Panc1 (cell line): ENCODE measurements at regions not wholly inside any gene's neighbourhood (a gene's known extent, or its start where the extent isn't known, plus 50 kb on each side); places are given as distances from the start of the nearest gene placed in this dataset.
"Not testable (repeated sequence)": the region's sequence is repeated elsewhere in the genome, so short reads cannot be mapped to it uniquely, and the experiment has no call there.

Source experiments
- ATAC-seq: fragments of 200-7000 bp; cut with Tn5 transposase; 2 replicates; pipeline ENCODE4 v1.9.1; 2020; ENCODE audit warnings: mild to moderate bottlenecking, moderate library complexity
- BruUV-seq: library from RNA; stranded (reverse); fragments of 400-500 nt; replicated peaks from 2 replicates; lab custom pipeline; 2021; lab: Mats Ljungman, UMichigan
- CTCF ChIA-PET: fragments of 300-600 bp; sonication (Branson Sonifier 250); formaldehyde crosslinking; loops from one replicate; lab custom pipeline; 2022; ENCODE audit warnings: antibody characterized with exemption; lab: Charles Lee
- POLR2A ChIA-PET: fragments of 300-600 bp; sonication (Branson Sonifier 250); formaldehyde crosslinking; loops from one replicate; lab custom pipeline; 2022; ENCODE audit warnings: antibody characterized with exemption; lab: Charles Lee
- DNase-seq: peaks from one replicate; pipeline ENCODE4 v3.0.0-alpha.2; 2010; ENCODE audit warnings: low read depth, low spot score
- H3K27ac ChIP-seq: 2 replicates; pipeline ENCODE4 v1.5.1; 2011; ENCODE audit warnings: mild to moderate bottlenecking, low read length, inconsistent platforms
- H3K27me3 ChIP-seq: fragments of 200-500 bp; sonication (Bioruptor generic); 2 replicates; pipeline ENCODE4 v1.6.0; 2014; ENCODE audit warnings: low read length, inconsistent platforms; ENCODE audit not compliant: control insufficient read depth, insufficient read depth
- H3K36me3 ChIP-seq: fragments of 200-500 bp; sonication (Bioruptor generic); 2 replicates; pipeline ENCODE4 v1.5.1; 2014; ENCODE audit warnings: inconsistent platforms, mild to moderate bottlenecking, low read length, moderate library complexity; ENCODE audit not compliant: control insufficient read depth, insufficient read depth
- H3K4me1 ChIP-seq: 2 replicates; pipeline ENCODE4 v1.5.1; 2011; ENCODE audit warnings: inconsistent platforms, mild to moderate bottlenecking, low read length, moderate library complexity; ENCODE audit not compliant: control insufficient read depth, insufficient read depth
- H3K4me3 ChIP-seq, 2 experiments: 2 replicates each; pipeline ENCODE4 v1.5.1; 2011 to 2012; ENCODE audit warnings: low read depth in 2 of 2, low read length in 2 of 2, mild to moderate bottlenecking in 2 of 2, inconsistent platforms in 1 of 2, moderate library complexity in 1 of 2
- H3K9me3 ChIP-seq: fragments of 200-500 bp; sonication (Bioruptor generic); 2 replicates; pipeline ENCODE4 v1.5.1; 2014; ENCODE audit warnings: low read depth, mild to moderate bottlenecking, inconsistent platforms, low read length, moderate library complexity; ENCODE audit not compliant: control insufficient read depth, insufficient read depth
- CTCF ChIP-seq: fragments of 450-650 bp; IDR thresholded peaks from 2 replicates; pipeline ENCODE4 v1.5.1; 2017; ENCODE audit warnings: mild to moderate bottlenecking
- POLR2AphosphoS5 ChIP-seq: IDR thresholded peaks from 2 replicates; pipeline ENCODE4 v1.6.1; 2012; ENCODE audit warnings: mild to moderate bottlenecking, low read depth, low read length, moderate library complexity
- REST ChIP-seq, 2 experiments: IDR thresholded peaks; 2 replicates each; pipeline ENCODE4 v1.6.1; 2011 to 2012; ENCODE audit warnings: low read depth in 2 of 2, control low read depth in 1 of 2, low read length in 1 of 2, mild to moderate bottlenecking in 1 of 2, moderate library complexity in 1 of 2; ENCODE audit not compliant: insufficient read depth in 1 of 2
- SIN3A ChIP-seq: IDR thresholded peaks from 2 replicates; pipeline ENCODE4 v1.6.1; 2012; ENCODE audit warnings: low read depth, mild to moderate bottlenecking, low read length, moderate library complexity, borderline replicate concordance; ENCODE audit not compliant: insufficient read depth
- TCF7L2 ChIP-seq: IDR thresholded peaks from 2 replicates; pipeline ENCODE4 v1.6.1; 2011; ENCODE audit warnings: mild to moderate bottlenecking, low read depth, low read length, inconsistent platforms
- in situ Hi-C: cut with HindIII; loops from 2 replicates; pipeline ENCODE4 v1.10.0; 2016; ENCODE audit warnings: low sequenced_read_pairs, low pct_unique_long_range_greater_than_20kb
- intact Hi-C: fragments of 100-400 bp; cut with micrococcal nuclease; formaldehyde crosslinking; loops from one replicate; pipeline ENCODE4 v1.10.0; 2022; ENCODE audit not compliant: unreplicated experiment

DNA sequence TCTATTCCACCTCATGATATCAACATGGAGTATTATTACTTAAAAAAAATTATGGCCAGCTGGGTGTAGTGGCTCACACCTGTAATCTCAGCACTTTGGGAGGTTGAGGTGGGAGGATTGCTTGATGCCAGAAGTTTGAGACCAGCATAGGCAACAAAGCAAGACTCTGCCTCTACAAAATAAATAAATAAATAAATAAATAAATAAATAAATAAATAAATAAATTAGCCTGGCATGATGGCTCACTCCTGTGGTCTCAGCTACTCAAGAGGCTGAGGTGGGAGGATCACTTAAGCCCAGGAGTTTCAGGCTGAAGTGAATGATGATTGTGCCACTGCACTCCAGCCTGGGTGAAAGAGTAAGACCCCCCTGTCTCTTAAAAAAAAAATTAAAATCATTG, 350.8 kb downstream of the VRK1 start:
- H3K9me3 ChIP-seq, CTCF ChIA-PET, ATAC-seq, H3K27ac ChIP-seq, DNase-seq, H3K27me3 ChIP-seq, in situ Hi-C loops, H3K4me1 ChIP-seq, intact Hi-C loops, POLR2A ChIA-PET, BruUV-seq, H3K36me3 ChIP-seq, H3K4me3 ChIP-seq: not testable (repeated sequence)

DNA sequence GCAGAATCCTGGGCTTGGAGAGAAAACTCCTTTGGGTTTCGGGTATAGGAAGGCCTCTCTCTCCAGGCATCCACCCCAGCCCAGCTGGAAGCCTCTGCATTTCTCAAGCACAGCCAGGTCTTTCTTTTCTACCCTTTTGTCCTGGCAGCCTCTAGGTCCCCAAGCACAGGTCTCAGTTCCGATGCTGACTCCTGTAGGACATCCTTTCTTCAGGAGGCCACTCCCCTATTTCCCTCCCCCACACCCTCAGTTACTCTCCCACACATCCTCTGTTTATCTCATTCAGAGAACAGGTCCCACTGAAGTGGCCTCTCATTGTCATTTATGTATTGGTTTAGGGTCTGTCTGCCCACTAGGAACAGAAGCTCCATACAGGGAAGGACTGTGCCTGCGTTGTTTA, 352.6 kb downstream of the VRK1 start:
- ChIA-PET CTCF (no interaction called here), POLR2A (no interaction called here)
- Histone ChIP-seq H3K4me1 (no peaks in the 10 kb centered on the region), H3K4me3 (no peak overlapping the region), H3K9me3 (no peaks in the 10 kb centered on the region), H3K36me3 (no peaks in the 10 kb centered on the region), H3K27me3 (no peaks in the 10 kb centered on the region), H3K27ac (no peak overlapping the region)
- no TSS peak for BruUV-seq
- DNase-seq (no peak), ATAC-seq (no peak)
- no peak for TF ChIP-seq SIN3A
- TF ChIP-seq POLR2AphosphoS5: no peak
- no peak for TF ChIP-seq CTCF
- no peak for TF ChIP-seq REST (IDR thresholded peaks at IDR 0.05; ENCODE audit: insufficient read depth in 1 of 2, low read depth in 2 of 2, low read length in 1 of 2)
- no peak for TF ChIP-seq TCF7L2
- in situ Hi-C loops (no loop called here), intact Hi-C loops (no loop called here)

DNA sequence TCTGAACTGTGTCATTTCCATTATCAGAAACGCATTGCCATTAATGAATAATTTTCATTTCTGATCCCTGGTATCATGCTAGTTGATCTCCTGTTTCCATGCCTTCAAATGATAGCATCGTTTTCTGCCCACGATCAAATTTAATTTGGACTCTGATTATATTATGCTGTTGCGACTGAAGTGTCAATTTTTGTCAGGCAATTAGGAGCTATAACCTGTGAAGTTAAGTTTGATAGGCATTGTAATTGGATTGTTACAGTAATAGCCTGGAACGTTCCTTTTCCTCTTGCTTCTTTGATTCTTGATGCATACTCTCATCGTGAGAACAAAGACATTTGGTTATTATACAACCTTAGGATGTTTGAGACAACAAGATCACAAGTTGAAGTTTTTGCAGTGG, 356.3 kb downstream of the VRK1 start:
- no peak for ATAC-seq
- DNase-seq: no peak
- in situ Hi-C loops: no loop called here
- Histone ChIP-seq H3K27ac (no peak overlapping the region), H3K36me3 (no peaks in the 10 kb centered on the region), H3K27me3 (no peaks in the 10 kb centered on the region), H3K9me3 (no peaks in the 10 kb centered on the region), H3K4me3 (no peak overlapping the region), H3K4me1 (no peaks in the 10 kb centered on the region)
- POLR2A ChIA-PET: no interaction called here
- BruUV-seq: no TSS peak
- intact Hi-C loops: no loop called here
- no peak for TF ChIP-seq CTCF
- TF ChIP-seq TCF7L2: no peak
- TF ChIP-seq POLR2AphosphoS5: no peak
- no peak for TF ChIP-seq SIN3A
- no peak for TF ChIP-seq REST (IDR thresholded peaks at IDR 0.05; ENCODE audit: insufficient read depth in 1 of 2, low read depth in 2 of 2, low read length in 1 of 2)
- CTCF ChIA-PET: no interaction called here
